ENCODE measurements at regions not wholly inside any gene's neighbourhood (a gene's known extent, or its start where the extent isn't known, plus 50 kb on each side); places are given as distances from the start of the nearest gene placed in this dataset.
"Not testable (repeated sequence)": the region's sequence is repeated elsewhere in the genome, so short reads cannot be mapped to it uniquely, and the experiment has no call there.

DNA sequence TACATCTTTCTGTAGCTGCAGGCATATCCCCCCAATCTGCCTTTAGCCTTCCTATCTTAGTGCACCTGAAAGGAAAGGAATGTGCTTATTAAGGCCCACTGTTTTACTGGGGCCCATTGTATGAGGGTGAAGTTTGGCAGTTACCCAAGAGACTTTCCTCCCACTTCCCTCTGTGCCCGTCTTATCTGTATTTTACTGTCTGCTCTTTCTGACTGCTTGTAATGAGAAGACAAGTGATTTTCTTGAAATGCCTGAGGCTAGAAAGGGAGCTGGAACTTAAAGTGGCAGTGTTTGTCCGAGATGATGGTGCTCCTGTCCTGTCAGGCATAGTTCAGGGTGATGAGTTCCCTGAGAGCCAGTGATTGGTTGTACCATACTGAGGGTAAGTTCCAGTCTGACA lies 114.7 kb downstream of the QRSL1 start:
- FAIRE-seq, result not testable (repeated sequence)

DNA sequence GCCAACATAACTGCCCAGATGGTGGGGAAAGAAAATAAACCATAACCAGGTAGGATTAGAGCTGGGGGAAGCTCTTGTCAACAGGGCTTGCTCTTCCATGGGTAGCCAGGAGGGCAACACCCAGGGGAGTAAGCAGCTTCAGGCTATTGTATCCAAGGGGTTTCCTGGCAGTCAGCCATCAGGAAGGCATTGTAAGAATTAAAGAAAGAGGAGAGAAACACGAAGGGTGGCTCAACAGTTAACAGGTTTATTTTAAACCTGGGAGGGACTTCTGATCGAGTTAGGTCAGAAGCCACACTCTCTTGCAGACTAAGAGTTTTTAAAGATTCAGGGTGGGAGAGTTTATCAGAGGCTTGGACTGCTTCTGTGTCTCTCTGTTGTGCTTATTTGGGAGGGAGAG lies 114.2 kb downstream of the QRSL1 start:
- no peak for FAIRE-seq

DNA sequence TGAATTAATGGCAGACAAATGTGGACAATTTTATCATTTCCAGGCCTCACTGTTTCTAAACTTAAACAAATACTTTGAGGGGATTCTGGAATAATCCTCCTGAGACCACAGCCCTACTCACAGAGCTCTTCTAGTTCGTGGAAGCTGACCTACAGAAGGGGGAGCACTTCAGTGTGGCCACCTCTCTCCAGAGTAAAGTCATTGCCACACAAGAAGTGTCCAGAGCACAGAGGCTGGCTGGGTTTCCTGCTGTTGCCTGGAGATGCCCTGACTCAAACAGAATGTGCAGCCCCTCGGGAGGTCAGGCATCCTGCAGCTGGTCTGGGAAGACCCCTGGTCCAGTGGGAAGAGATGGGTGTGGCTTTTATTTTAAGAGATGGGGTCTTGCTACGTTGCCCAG lies 110.9 kb downstream of the QRSL1 start:
- no peak for FAIRE-seq

DNA sequence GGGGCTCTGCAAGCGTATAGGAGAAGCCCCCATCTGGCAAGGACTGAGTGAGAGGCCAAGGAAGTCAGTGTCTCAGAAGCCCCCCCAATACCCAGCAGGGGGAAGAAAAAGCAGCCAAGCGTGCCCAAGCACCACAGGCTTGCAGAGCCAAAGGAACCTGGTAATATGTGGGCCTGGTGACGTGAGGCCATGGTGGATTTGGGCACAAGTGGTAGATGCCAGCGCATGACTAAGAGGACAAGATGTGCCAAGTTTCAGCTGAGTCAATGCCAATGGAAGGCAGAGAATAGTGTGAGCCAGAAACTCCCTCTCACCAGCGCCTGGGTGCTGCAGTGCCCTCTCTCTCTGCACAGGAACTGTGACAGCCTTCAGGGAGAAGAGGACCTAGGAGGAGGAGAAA lies 110.0 kb downstream of the QRSL1 start:
- FAIRE-seq, result no peak

DNA sequence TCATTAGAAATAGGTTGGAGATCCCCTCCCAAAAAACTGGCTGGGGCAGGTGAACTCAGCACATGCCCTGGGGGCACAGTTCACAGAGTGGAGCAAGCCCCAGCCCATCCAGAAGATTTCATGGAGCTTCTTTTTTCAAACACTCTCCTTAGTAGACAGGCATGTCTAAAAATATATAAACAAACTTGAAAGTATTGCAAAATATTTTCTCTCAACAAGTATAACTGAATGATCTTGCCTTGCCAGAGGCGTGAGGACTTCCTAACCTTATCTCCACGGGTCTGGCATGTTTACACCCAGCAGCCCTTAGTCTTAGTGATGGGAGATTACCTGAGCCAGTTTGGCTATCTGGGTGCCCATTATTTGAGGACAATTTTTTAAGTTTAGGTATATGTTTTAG lies 107.1 kb downstream of the QRSL1 start:
- no peak for FAIRE-seq

DNA sequence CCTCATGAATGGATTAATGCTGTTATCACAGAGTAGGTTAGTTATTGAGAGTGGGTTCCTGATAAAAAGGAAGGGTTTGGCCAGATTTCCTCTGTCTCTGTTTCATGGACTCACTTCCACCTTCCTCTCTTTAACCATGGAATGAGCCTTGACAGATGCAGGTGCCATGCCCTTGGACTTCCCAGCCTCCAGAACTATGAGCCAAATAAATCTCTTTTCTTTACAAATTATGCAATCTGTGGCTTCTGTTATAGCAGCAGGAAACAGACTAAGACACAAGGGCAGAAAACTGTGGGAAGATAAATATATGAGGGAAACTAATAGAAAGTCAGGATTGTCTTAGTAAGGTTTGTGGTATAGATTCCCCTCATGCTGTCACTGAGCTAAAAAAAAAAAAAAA lies 106.5 kb downstream of the QRSL1 start:
- no peak for FAIRE-seq

DNA sequence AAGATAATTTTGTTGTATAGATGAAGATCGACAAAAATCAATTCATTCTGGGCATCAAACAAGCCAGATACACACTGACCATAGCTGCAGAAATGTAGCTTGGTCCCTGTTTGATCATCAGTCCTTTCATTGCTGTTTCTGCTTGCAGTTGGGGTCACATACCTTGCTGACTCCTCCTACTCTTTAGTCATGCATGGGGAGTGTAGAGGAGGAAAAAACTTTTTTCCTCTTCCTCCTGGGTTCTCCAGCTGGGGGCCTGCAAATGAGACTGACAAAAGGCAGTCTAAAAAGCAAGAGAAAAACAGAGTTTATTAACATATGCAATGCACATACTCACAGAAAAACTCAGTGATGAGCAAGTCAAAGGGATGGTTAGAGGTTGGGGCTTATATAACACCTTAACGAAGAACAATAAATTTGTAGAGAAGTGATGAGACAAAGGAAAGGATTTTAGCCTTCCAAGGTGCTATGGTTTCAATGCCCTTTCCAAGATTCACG lies 105.8 kb downstream of the QRSL1 start:
- FAIRE-seq, result no peak

DNA sequence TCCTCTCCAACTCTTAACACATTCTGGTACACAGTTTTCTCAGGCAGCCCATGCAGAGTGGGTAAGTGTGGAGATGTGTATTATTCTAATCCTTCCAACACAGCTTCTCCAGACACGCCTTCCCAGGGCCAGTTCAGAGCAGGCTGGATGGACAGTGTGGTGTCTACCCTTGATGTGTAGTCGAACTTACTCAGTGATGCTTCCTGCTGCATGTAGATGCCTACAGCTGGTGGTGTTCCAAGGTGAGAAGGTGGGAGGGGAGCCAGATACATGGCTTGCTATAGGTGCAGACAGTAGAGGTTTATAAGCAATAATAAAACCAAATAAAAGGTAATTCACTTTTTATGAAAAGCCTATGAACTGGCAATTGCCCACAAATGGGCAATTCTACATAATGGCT lies 104.0 kb downstream of the QRSL1 start:
- no peak for FAIRE-seq

DNA sequence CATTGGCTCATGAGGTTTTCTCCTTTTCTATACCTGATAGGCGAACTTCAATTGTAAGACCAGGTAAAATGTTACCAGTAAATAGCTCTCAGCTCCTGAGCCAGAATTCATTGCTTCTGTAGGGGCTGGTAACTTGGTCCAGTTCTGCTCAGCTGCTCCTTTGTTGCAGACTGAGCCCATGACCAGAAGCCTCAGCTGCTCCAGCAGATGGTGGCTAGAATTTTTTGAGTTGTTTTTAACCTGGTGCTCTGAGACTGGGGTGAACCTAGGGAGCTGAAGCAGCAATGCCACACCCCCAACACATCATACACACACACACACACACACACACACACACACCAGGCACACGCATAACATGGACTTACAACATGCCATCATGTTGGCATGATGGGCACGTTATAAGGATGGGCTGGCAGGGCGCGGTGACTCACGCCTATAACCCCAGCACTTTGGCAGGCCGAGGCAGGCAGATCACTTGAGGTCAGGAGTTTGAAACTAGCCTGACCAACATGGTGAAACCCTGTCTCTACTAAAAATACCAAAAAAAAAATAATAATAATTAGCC lies 103.1 kb downstream of the QRSL1 start:
- no peak for FAIRE-seq

DNA sequence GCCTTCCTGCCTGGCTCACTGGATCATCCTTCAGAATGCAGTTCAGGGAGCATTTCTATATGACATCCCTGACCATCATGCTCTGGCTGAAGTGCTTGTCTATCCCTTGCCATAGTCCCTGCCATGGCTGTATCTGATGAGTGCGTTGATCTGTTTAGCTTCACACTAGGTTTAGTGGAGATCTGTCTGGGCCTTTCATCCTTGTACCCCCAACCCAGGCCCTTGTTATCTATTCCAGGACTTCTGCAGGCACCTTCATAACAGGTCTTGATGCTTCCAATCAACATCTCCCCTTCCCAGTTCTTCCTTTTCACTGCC lies 102.4 kb downstream of the QRSL1 start:
- no peak for FAIRE-seq

DNA sequence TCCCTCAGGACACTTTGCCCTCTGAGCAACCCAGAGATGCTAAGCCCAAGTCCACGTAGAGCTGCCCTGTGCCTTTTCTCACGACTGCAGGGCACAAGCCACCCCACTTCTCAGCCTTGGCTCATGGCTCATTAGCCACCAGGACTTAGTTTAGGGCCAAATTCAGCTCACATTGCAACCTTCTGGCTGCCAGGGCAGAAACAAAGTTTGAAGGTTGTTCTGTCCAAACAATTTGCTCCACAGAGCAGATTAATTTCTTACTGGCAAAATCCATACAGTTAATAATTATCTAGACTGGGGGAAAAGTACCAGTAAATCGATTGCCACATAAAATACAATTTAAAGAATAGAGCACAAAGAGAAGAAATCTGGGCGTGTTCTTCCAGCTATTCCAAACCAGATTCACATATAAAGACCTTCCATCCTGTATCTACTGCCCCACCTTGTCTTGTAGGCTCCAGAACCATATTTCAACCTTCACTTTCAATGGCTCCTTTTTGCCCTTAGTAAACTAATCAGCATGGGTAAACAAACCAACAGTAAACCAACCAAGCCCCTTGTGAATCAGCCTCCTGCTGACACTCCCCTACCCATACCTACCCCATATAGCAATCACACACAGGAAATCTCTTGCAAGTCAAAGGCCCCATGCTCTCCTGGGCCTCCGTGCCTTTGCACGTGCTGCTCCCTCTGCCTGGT lies 101.9 kb downstream of the QRSL1 start:
- FAIRE-seq, result no peak

DNA sequence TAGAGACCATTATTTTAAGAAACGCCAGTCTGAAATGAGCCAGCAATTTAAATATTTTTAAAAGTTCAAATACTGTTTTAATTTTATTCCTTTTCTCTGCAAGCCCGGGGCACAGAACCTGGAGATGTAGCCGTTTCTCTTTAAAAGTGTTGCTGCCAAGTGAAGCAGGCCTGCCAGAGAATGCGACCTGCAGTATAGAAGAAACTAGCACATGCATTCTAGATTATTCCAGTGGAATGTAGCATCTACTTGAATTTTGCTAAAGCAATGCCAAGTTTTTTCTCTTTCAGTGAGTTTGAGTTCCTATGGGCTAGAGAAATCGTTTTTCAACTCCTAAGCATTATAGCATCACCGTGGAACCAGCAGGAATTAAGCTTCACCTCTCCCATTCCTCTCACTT lies 101.3 kb downstream of the QRSL1 start:
- no peak for FAIRE-seq

DNA sequence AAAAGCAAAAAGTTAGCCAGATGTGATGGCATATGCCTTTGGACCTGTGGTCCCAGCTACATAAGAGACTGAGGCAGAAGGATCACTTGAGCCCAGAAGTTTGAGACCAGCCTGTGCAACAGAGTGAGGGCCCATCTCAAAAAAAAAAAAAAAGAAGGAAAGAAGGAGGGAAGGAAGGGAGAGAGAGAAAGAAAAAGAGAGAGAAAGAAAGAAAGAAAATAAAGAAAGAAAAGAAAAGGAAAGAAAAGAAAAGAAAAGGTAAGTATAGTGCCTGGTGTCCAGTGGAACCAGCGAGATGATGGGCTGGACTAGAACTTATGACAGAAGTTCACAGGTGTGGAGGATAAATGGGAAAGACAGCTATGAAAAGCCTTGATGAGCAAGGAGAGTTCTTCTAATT lies 100.9 kb downstream of the QRSL1 start:
- no peak for FAIRE-seq

DNA sequence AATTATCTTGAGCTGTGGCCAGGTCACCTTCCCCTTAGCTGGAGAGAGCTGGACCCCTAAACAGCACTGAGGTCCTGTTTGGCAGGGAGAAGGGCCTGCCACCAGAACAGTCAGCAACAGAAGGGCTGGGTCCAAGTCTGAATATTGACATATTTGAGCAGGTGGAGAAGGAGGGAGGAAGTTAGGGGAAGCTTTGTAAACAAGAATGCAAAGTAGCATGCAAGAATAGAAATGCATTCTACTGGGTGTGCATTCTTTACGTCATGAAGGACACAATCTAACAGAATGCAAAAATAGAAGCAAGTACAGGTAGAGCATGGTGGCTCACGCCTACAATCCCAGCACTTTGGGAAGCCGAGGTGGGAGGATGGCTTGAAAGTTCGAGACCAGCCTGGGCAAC lies 100.5 kb downstream of the QRSL1 start:
- no peak for FAIRE-seq

DNA sequence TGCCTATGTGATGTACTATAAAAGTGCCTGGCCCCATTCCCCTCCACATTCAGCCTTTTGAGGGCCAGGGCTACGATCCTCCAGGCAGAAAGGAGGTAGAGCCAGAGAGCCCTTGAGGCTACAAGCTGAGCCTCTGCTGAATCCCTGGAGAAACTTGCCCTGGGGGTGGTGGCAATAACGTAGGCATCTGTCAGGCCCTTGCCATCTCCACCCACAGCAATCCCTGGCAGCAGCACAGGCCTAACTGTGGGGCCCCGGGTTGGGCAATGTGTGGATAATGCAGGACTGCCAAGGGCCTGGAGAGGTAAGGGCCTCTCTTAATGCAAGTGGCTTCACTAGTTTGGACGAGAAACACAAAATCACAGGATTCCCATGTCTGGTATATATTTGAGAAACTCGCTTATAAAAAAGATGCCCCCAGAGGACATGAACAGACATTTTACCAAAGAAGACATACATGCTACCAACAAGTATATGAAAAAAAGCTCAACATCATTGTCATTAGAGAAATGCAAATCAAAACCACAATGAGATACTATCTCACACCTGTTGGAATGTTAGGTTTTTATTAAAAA lies 99.0 kb downstream of the QRSL1 start:
- no peak for FAIRE-seq

DNA sequence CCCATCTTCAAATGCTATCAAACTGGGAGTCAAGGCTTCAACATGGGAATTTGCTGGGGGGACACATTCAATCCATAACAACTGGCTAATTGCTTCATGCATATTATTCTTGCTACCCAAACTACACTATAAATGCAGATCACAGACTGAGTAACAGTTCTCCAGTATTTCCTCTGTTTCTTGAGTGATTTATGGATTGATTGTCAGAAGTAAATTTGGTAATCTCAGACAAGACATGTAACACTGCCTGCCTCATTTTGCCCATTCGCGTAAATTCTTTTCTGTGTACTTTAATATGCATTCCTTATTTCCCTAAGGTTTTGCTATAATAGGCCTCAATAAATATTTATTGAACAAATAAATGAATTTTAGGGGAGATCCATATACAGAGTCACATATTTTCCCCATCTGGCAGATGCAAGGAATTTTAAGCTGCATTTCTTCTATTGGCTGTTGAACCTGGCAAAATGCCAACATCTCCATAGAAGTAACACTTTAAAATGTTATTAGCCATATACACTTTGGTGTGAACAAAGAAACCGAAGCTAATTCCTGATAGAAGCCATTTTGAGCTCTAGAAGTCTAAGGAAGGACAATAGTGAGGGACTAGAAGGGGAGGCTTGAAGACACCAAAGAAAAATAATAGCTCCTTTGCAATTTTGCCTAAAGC lies 98.2 kb downstream of the QRSL1 start:
- FAIRE-seq, result no peak

DNA sequence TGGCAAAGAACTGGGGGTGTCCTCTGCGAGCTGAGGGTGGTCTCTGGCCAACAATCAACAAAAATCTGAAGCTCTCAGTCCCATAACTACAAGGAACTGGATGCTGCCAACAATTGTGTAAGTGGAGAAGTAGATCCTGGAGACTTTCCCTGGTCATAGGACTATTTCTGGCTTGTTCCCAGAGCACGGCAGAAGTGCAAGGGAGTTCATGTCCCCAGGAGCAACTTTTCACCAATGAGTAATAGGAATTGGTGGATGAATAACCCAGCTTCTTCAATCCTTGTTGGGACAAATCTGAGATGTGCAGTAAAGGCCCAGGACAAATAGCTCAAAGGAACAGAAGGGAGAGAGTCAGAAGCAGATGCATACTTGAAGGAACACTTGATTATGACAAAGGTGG lies 95.5 kb downstream of the QRSL1 start:
- FAIRE-seq, result no peak

DNA sequence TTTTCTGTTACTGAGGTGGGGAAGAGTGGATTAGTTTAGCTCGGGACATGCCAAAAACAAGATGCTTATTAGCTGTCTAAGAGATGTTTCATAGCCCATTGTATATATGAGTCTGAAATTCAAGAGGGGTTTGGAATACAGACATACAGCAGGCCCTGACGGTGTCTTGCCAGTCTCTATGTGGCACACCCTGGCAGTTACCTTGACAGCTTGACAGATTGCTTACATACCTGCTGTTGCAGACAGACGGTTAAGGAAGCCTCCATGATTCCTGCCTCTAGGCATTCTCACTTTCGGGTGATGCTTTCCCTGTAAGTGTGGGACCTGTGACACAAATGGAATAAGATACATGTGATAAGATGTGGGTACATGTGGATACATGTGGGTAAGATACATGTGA lies 95.0 kb downstream of the QRSL1 start:
- no peak for FAIRE-seq

DNA sequence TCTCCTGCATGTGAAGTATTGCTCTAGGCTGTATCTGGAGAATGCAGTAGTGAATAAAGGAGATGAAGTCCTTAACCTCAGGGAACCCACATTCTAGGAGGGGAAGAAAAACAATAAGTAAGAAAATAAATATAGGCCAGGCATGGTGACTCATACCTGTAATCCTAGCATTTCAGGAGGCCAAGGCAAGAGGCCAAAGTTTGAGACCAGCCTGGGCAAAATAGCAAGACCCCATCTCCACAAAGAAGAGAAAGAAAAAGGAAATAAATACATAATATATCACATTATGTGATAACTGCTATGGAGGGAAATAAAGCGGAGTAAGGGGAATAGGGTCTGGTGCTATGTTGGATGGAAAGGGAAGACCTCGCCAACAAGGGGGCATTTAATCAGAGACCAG lies 94.0 kb downstream of the QRSL1 start:
- FAIRE-seq, result not testable (repeated sequence)

DNA sequence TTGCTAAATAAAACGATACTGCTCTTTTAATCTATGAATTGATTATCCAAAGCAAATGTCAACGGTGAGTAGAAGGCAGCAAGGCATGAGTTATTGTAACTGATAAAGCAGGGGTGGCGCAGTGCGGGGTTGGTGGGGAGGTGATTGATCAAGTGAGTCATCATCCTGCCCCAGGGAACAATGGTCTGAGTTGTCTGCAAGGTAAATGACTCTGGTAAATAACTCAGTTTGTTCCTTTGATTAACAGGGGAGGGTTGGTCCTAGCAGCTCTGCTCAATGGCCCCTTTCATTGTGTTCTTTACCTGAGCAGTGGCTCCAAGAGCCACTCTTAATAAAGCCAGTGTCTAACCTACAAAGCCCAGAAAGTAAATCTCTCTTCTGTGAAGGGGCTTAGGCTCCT lies 91.8 kb downstream of the QRSL1 start:
- not testable (repeated sequence) for FAIRE-seq

Data from endometrium (tissue), 2 donors.